ENCODE measurements at regions not wholly inside any gene's neighbourhood (a gene's known extent, or its start where the extent isn't known, plus 50 kb on each side); places are given as distances from the start of the nearest gene placed in this dataset.
"Not testable (repeated sequence)": the region's sequence is repeated elsewhere in the genome, so short reads cannot be mapped to it uniquely, and the experiment has no call there.

- Histone ChIP-seq H3K27me3 (replicated peaks; ENCODE audit: control insufficient read depth, insufficient read depth, low read length) (no peaks in the 10 kb centered on the region; the same call in 1 of the 2 replicates), H3K4me3 (replicated peaks; ENCODE audit: low read depth, low read length) (no peak overlapping the region), H3K36me3 (ENCODE audit: control insufficient read depth, insufficient read depth, low read length) (no peaks in the 10 kb centered on the region)
- no peak for TF ChIP-seq CTCF (IDR thresholded peaks at IDR 0.05; ENCODE audit: insufficient read depth, low read length, poor library complexity, severe bottlenecking)
- DNase-seq (ENCODE audit: extremely low read depth, insufficient read length), result no peak
Measured at GRCh38 chr12:5328669-5329517, 103.0 kb upstream of the NTF3 start.

- no peak for TF ChIP-seq CTCF (IDR thresholded peaks at IDR 0.05; ENCODE audit: insufficient read depth, low read length, poor library complexity, severe bottlenecking)
- no peak overlapping the region for H3K4me3 ChIP-seq (replicated peaks; ENCODE audit: low read depth, low read length)
- no peak for DNase-seq (ENCODE audit: extremely low read depth, insufficient read length)
- H3K27me3 ChIP-seq (replicated peaks; ENCODE audit: control insufficient read depth, insufficient read depth, low read length), result no peaks in the 10 kb centered on the region; the same call in 1 of the 2 replicates
- H3K36me3 ChIP-seq (ENCODE audit: control insufficient read depth, insufficient read depth, low read length), result no peaks in the 10 kb centered on the region
Measured at GRCh38 chr12:5332551-5332950, 99.4 kb upstream of the NTF3 start.

GRCh38 chr12:5333096-5333495 lies 98.8 kb upstream of the NTF3 start:
- no peaks in the 10 kb centered on the region; the same call in 1 of the 2 replicates for H3K27me3 ChIP-seq (replicated peaks; ENCODE audit: control insufficient read depth, insufficient read depth, low read length)
- no peaks in the 10 kb centered on the region for H3K36me3 ChIP-seq (ENCODE audit: control insufficient read depth, insufficient read depth, low read length)
- H3K4me3 ChIP-seq (replicated peaks; ENCODE audit: low read depth, low read length), result no peak overlapping the region
- no peak for DNase-seq (ENCODE audit: extremely low read depth, insufficient read length)
- no peak for TF ChIP-seq CTCF (IDR thresholded peaks at IDR 0.05; ENCODE audit: insufficient read depth, low read length, poor library complexity, severe bottlenecking)

GRCh38 chr12:5335069-5335468 lies 96.8 kb upstream of the NTF3 start:
- no peaks in the 10 kb centered on the region; the same call in 1 of the 2 replicates for H3K27me3 ChIP-seq (replicated peaks; ENCODE audit: control insufficient read depth, insufficient read depth, low read length)
- no peak overlapping the region for H3K4me3 ChIP-seq (replicated peaks; ENCODE audit: low read depth, low read length)
- DNase-seq (ENCODE audit: extremely low read depth, insufficient read length), result no peak
- H3K36me3 ChIP-seq (ENCODE audit: control insufficient read depth, insufficient read depth, low read length), result no peaks in the 10 kb centered on the region
- no peak for TF ChIP-seq CTCF (IDR thresholded peaks at IDR 0.05; ENCODE audit: insufficient read depth, low read length, poor library complexity, severe bottlenecking)

- not testable (repeated sequence) for DNase-seq (ENCODE audit: extremely low read depth, insufficient read length); H3K36me3 ChIP-seq (ENCODE audit: control insufficient read depth, insufficient read depth, low read length); H3K27me3 ChIP-seq (replicated peaks; ENCODE audit: control insufficient read depth, insufficient read depth, low read length); H3K4me3 ChIP-seq (replicated peaks; ENCODE audit: low read depth, low read length)
Measured at GRCh38 chr12:5341086-5341485, 90.8 kb upstream of the NTF3 start.

- Histone ChIP-seq H3K36me3 (ENCODE audit: control insufficient read depth, insufficient read depth, low read length) (no peaks in the 10 kb centered on the region), H3K27me3 (replicated peaks; ENCODE audit: control insufficient read depth, insufficient read depth, low read length) (no peaks in the 10 kb centered on the region; the same call in none of the 2 replicates), H3K4me3 (replicated peaks; ENCODE audit: low read depth, low read length) (no peak overlapping the region)
- DNase-seq (ENCODE audit: extremely low read depth, insufficient read length), result no peak
- no peak for TF ChIP-seq CTCF (IDR thresholded peaks at IDR 0.05; ENCODE audit: insufficient read depth, low read length, poor library complexity, severe bottlenecking)
Measured at GRCh38 chr12:5343711-5344110, 88.2 kb upstream of the NTF3 start.

Measured in GM06990 (cell line).